CD4-positive, alpha-beta memory T cell (primary cell): ENCODE measurements at regions not wholly inside any gene's neighbourhood (a gene's known extent, or its start where the extent isn't known, plus 50 kb on each side); places are given as distances from the start of the nearest gene placed in this dataset.

Experiments used
- CTCF ChIA-PET: fragments of 350-600 bp; sonication (Branson Sonifier 250); formaldehyde crosslinking; loops from one replicate; lab custom pipeline; 2021; ENCODE audit warnings: inconsistent platforms; ENCODE audit not compliant: partially characterized antibody; lab: Charles Lee
- POLR2A ChIA-PET: fragments of 350-600 bp; sonication (Branson Sonifier 250); formaldehyde crosslinking; loops from one replicate; lab custom pipeline; 2021; ENCODE audit not compliant: partially characterized antibody; lab: Charles Lee
- DNase-seq, 5 donors: peaks; one replicate each; pipeline versions ENCODE4 v3.0.0 to v3.0.0-alpha.2; 2020 to 2022; ENCODE audit warnings: mixed read lengths in 1 of 5
- H3K27ac ChIP-seq: one replicate; pipeline ENCODE4 v1.7.0; 2013; ENCODE audit warnings: low read depth, low read length
- H3K27me3 ChIP-seq: 2 replicates; pipeline ENCODE4 v1.7.0; 2013; ENCODE audit warnings: mild to moderate bottlenecking, low read length, moderate library complexity; ENCODE audit not compliant: insufficient read depth
- H3K36me3 ChIP-seq: 2 replicates; pipeline ENCODE4 v1.7.0; 2013; ENCODE audit warnings: mild to moderate bottlenecking, low read length, moderate library complexity; ENCODE audit not compliant: insufficient read depth
- H3K4me1 ChIP-seq: 2 replicates; pipeline ENCODE4 v1.7.0; 2013; ENCODE audit warnings: mild to moderate bottlenecking, low read length, moderate library complexity; ENCODE audit not compliant: insufficient read depth
- H3K4me3 ChIP-seq, 2 donors: one replicate each; pipeline ENCODE4 v1.7.0; 2013; ENCODE audit warnings: low read length in 2 of 2, mild to moderate bottlenecking in 1 of 2
- H3K9me3 ChIP-seq, 2 donors: one replicate each; pipeline ENCODE4 v1.7.0; 2013; ENCODE audit warnings: low read length in 2 of 2, control low read depth in 1 of 2; ENCODE audit not compliant: control insufficient read depth in 1 of 2
- H3K27ac Mint-ChIP-seq, 7 donors: one replicate each; pipeline ENCODE4 v1.8.0; 2020 to 2021; ENCODE audit warnings: mixed read lengths in 7 of 7, mild to moderate bottlenecking in 6 of 7, inconsistent platforms in 3 of 7, moderate library complexity in 3 of 7
- H3K27me3 Mint-ChIP-seq, 2 donors: one replicate each; pipeline ENCODE4 v1.8.0; 2020 to 2021; ENCODE audit warnings: mixed read lengths in 2 of 2
- H3K36me3 Mint-ChIP-seq, 2 donors: one replicate each; pipeline ENCODE4 v1.8.0; 2020 to 2021; ENCODE audit warnings: mixed read lengths in 2 of 2, inconsistent platforms in 1 of 2, mild to moderate bottlenecking in 1 of 2
- H3K4me1 Mint-ChIP-seq, 4 donors: one replicate each; pipeline ENCODE4 v1.8.0; 2020 to 2021; ENCODE audit warnings: mixed read lengths in 4 of 4, mild to moderate bottlenecking in 1 of 4
- H3K4me3 Mint-ChIP-seq, 8 donors: one replicate each; pipeline ENCODE4 v1.8.0; 2020 to 2021; ENCODE audit warnings: mixed read lengths in 8 of 8, mild to moderate bottlenecking in 7 of 8, moderate library complexity in 6 of 8, inconsistent platforms in 3 of 8
- H3K9me3 Mint-ChIP-seq, 8 donors: one replicate each; pipeline ENCODE4 v1.8.0; 2020 to 2021; ENCODE audit warnings: mixed read lengths in 8 of 8, mild to moderate bottlenecking in 5 of 8, inconsistent platforms in 3 of 8, moderate library complexity in 1 of 8
- intact Hi-C: fragments of 100-400 bp; cut with micrococcal nuclease; formaldehyde crosslinking; loops from one replicate; pipeline ENCODE4 v1.15.1; 2023

DNA sequence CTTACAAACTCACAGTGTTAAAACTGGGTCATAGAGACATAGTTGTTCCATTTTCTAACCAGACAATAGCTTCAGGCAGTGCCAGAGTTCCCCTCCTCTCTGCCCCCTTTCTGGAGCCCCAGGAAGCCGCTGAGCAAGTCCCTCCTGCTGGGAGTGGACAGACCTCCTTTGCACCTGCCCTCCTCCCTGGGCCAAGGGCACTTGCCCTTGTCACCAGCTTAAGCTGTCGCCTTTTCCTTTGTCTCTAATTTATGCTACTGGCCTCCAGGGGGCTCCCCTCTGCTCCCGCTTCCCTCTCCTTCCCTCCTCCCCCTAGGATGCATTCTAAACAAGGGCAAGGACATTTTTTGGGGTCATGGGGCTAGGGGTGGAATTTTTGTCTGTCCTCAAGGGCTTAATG, 182.4 kb downstream of the MIS18A start:
- no peak overlapping the region for H3K27ac ChIP-seq
- no peaks in the 10 kb centered on the region for H3K27me3 ChIP-seq
- no peak overlapping the region for H3K27ac Mint-ChIP-seq
- H3K4me3 ChIP-seq: no peak overlapping the region
- H3K4me1 Mint-ChIP-seq: no peaks in the 10 kb centered on the region
- CTCF ChIA-PET: interaction anchor here (1.1 kb wide), 1 partner anchor 8 kb away, joined by 4 read pairs; no protein-coding TSS in a partner anchor
- no peaks in the 10 kb centered on the region for H3K36me3 Mint-ChIP-seq
- peaks cover 0 to 5% (median 3%) of the 10 kb centered on the region in 8 donors for H3K9me3 Mint-ChIP-seq
- H3K4me1 ChIP-seq: no peaks in the 10 kb centered on the region
- H3K27me3 Mint-ChIP-seq: peaks cover 9 to 10% of the 10 kb centered on the region in 2 donors
- no peak for DNase-seq
- no peaks in the 10 kb centered on the region for H3K9me3 ChIP-seq
- POLR2A ChIA-PET: no interaction called here
- no peak overlapping the region for H3K4me3 Mint-ChIP-seq
- intact Hi-C loops: no loop called here
- H3K36me3 ChIP-seq: no peaks in the 10 kb centered on the region

DNA sequence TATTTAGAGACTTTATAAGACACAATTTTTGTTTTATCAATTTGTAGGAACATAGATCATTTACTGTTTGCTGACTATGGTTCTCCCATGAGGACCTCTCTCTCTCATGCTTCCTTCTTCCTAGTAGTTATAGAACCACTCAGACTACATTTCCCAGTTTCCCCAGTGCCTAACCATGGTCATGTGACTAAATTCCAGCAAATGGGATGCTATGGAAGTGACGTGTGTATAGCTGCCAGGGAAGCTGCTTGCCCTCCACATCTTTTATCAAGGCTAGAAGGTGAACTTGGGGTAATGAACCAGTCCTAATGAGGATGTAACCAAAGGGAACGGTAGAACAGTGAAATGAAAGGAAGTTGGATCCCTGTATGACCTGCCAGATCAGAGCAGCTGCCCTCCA, 184.0 kb downstream of the MIS18A start:
- Mint-ChIP-seq H3K27ac (no peak overlapping the region), H3K36me3 (no peaks in the 10 kb centered on the region), H3K27me3 (peaks cover 11 to 12% of the 10 kb centered on the region in 2 donors), H3K4me3 (no peak overlapping the region), H3K9me3 (peaks cover 0 to 5% (median 3%) of the 10 kb centered on the region in 8 donors), H3K4me1 (no peaks in the 10 kb centered on the region)
- ChIA-PET CTCF (no interaction called here), POLR2A (no interaction called here)
- H3K27ac ChIP-seq: no peak overlapping the region
- intact Hi-C loops: no loop called here
- H3K9me3 ChIP-seq: no peaks in the 10 kb centered on the region
- no peak for DNase-seq
- no peaks in the 10 kb centered on the region for H3K4me1 ChIP-seq
- H3K4me3 ChIP-seq: no peak overlapping the region
- H3K27me3 ChIP-seq: no peaks in the 10 kb centered on the region
- H3K36me3 ChIP-seq: no peaks in the 10 kb centered on the region

- H3K9me3 ChIP-seq: no peaks in the 10 kb centered on the region
- no peaks in the 10 kb centered on the region for H3K36me3 ChIP-seq
- H3K9me3 Mint-ChIP-seq: peaks cover 0 to 5% (median 3%) of the 10 kb centered on the region in 8 donors
- peaks cover 11 to 12% of the 10 kb centered on the region in 2 donors for H3K27me3 Mint-ChIP-seq
- no peaks in the 10 kb centered on the region for H3K4me1 Mint-ChIP-seq
- H3K4me3 ChIP-seq: no peak overlapping the region
- H3K27me3 ChIP-seq: no peaks in the 10 kb centered on the region
- no peaks in the 10 kb centered on the region for H3K36me3 Mint-ChIP-seq
- H3K27ac ChIP-seq: no peak overlapping the region
- H3K27ac Mint-ChIP-seq: no peak overlapping the region
- DNase-seq: no peak
- intact Hi-C loops: no loop called here
- H3K4me3 Mint-ChIP-seq: no peak overlapping the region
- ChIA-PET POLR2A (no interaction called here), CTCF (no interaction called here)
- H3K4me1 ChIP-seq: no peaks in the 10 kb centered on the region
Observed at GRCh38 chr21:32093646-32094462, 185.0 kb downstream of the MIS18A start.

DNA sequence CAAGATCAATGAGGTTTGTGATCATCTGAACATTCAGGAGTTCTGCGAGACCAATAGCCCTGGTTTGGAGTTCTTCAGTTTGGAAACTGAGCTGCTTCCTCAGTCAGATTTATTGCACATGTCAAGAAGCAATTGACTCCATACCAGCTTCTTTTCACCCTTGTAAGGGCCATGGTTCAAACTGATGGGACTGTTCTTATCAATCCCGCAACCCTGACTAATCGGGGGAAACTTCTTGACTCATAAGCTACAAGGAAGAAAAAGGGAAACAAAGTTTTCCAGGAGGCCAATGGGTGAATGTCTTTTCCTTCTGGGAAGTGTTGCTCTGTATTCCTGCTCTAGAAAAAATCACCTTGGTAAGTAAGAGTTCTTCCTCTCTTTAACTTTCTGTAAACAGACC, 187.9 kb downstream of the MIS18A start:
- H3K9me3 ChIP-seq: no peaks in the 10 kb centered on the region
- ChIA-PET POLR2A (no interaction called here), CTCF (no interaction called here)
- peaks cover 0 to 5% (median 3%) of the 10 kb centered on the region in 8 donors for H3K9me3 Mint-ChIP-seq
- H3K4me3 ChIP-seq: no peak overlapping the region
- intact Hi-C loops: no loop called here
- no peak overlapping the region for H3K4me3 Mint-ChIP-seq
- peaks cover 11 to 13% of the 10 kb centered on the region in 2 donors for H3K27me3 Mint-ChIP-seq
- H3K36me3 ChIP-seq: no peaks in the 10 kb centered on the region
- H3K27ac Mint-ChIP-seq: no peak overlapping the region
- DNase-seq: no peak
- no peaks in the 10 kb centered on the region for H3K27me3 ChIP-seq
- no peak overlapping the region for H3K27ac ChIP-seq
- no peaks in the 10 kb centered on the region for H3K4me1 Mint-ChIP-seq
- H3K36me3 Mint-ChIP-seq: no peaks in the 10 kb centered on the region
- no peaks in the 10 kb centered on the region for H3K4me1 ChIP-seq

- Mint-ChIP-seq H3K27ac (no peak overlapping the region), H3K27me3 (peaks cover 6 to 10% of the 10 kb centered on the region in 2 donors), H3K36me3 (no peaks in the 10 kb centered on the region), H3K9me3 (peaks cover 0 to 6% (median 4%) of the 10 kb centered on the region in 8 donors), H3K4me3 (no peak overlapping the region), H3K4me1 (no peaks in the 10 kb centered on the region)
- intact Hi-C loops: no loop called here
- no peaks in the 10 kb centered on the region for H3K27me3 ChIP-seq
- no peak for DNase-seq
- H3K4me1 ChIP-seq: no peaks in the 10 kb centered on the region
- H3K36me3 ChIP-seq: no peaks in the 10 kb centered on the region
- POLR2A ChIA-PET: no interaction called here
- CTCF ChIA-PET: no interaction called here
- no peak overlapping the region for H3K27ac ChIP-seq
- no peak overlapping the region for H3K4me3 ChIP-seq
- no peaks in the 10 kb centered on the region for H3K9me3 ChIP-seq
Observed at GRCh38 chr21:32089766-32090165, 189.1 kb downstream of the MIS18A start.

- Histone ChIP-seq H3K4me3 (no peak overlapping the region), H3K27ac (no peak overlapping the region), H3K9me3 (no peaks in the 10 kb centered on the region), H3K4me1 (no peaks in the 10 kb centered on the region), H3K27me3 (no peaks in the 10 kb centered on the region), H3K36me3 (no peaks in the 10 kb centered on the region)
- Mint-ChIP-seq H3K36me3 (no peaks in the 10 kb centered on the region), H3K9me3 (peaks cover 0 to 6% (median 3%) of the 10 kb centered on the region in 8 donors), H3K27ac (no peak overlapping the region), H3K27me3 (peaks cover 5 to 10% of the 10 kb centered on the region in 2 donors), H3K4me3 (no peak overlapping the region), H3K4me1 (no peaks in the 10 kb centered on the region)
- intact Hi-C loops: no loop called here
- POLR2A ChIA-PET: no interaction called here
- CTCF ChIA-PET: interaction anchor here (1.1 kb wide), 1 partner anchor 8 kb away, joined by 4 read pairs; no protein-coding TSS in a partner anchor
- DNase-seq: no peak
Observed at GRCh38 chr21:32088471-32088870, 190.4 kb downstream of the MIS18A start.

DNA sequence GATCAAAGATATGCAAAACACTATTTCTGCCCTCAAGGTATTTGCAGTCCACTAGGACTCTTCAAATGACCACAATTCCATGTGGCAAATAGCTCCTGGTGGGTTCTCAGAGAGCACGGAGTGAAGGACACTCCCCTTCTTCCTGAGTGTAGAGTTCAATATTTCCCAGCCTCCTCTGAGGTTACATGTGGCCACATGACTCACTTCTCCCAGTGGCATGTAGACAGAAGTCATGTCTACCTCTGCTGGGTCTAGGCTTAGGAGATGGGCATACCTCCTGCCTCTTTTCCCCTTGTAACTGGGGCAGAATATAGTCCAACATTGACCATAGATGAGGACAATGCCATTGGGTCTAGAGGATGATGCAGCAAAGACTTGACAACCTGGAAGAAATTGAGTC, 191.4 kb downstream of the MIS18A start:
- Mint-ChIP-seq H3K4me1 (no peaks in the 10 kb centered on the region), H3K4me3 (no peak overlapping the region), H3K27me3 (peaks cover 2 to 10% of the 10 kb centered on the region in 2 donors), H3K36me3 (no peaks in the 10 kb centered on the region), H3K27ac (no peak overlapping the region), H3K9me3 (peaks cover 0 to 5% (median 0%) of the 10 kb centered on the region in 8 donors)
- intact Hi-C loops: no loop called here
- Histone ChIP-seq H3K9me3 (no peaks in the 10 kb centered on the region), H3K36me3 (no peaks in the 10 kb centered on the region), H3K4me3 (no peak overlapping the region), H3K27me3 (no peaks in the 10 kb centered on the region), H3K4me1 (no peaks in the 10 kb centered on the region), H3K27ac (no peak overlapping the region)
- ChIA-PET CTCF (no interaction called here), POLR2A (no interaction called here)
- no peak for DNase-seq
